ENCODE measurements at regions not wholly inside any gene's neighbourhood (a gene's known extent, or its start where the extent isn't known, plus 50 kb on each side); places are given as distances from the start of the nearest gene placed in this dataset.

- no peak for TF ChIP-seq SSRP1 (CRISPR knock-in tag; IDR thresholded peaks at IDR 0.05)
- ChIA-PET POLR2A (no interaction called here), CTCF (ENCODE audit: low intra/inter-chr PET ratio, low total read pairs) (no interaction called here)
- no peak for ATAC-seq
- no peak for DNase-seq (ENCODE audit: low spot score)
- intact Hi-C loops (cut with micrococcal nuclease; ENCODE audit: unreplicated experiment) (no loop called here), in situ Hi-C loops (cut with HindIII; ENCODE audit: extremely low pct_ligation_motif_present, low pct_unique_long_range_greater_than_20kb) (no loop called here)
- no peak overlapping the region for H3K4me2 ChIP-seq (ENCODE audit: low read depth, low read length)
- no peaks in the 10 kb centered on the region for H3K9me3 ChIP-seq (ENCODE audit: low read length)
- no TSS peak for BruUV-seq (replicated peaks)
- H2AFZ ChIP-seq (ENCODE audit: low read length): no peak overlapping the region
- H3K4me3 ChIP-seq (replicated peaks in 1 of 3; ENCODE audit: insufficient read depth in 1 of 3, low read depth in 2 of 3, low read length in 3 of 3): no peak overlapping the region
- H3K79me2 ChIP-seq (ENCODE audit: insufficient read depth, low read length): no peaks in the 10 kb centered on the region
- no peaks in the 10 kb centered on the region for H3K36me3 ChIP-seq (replicated peaks in 1 of 2; ENCODE audit: control insufficient read depth in 1 of 2, insufficient read depth in 2 of 2, low read length in 2 of 2)
- no peak overlapping the region for H3K27ac ChIP-seq (ENCODE audit: extremely low read length, insufficient read depth, low read length)
- peaks cover 2 to 21% of the 10 kb centered on the region in 2 experiments; a peak in 2 of 5 replicates for H3K27me3 ChIP-seq (ENCODE audit: control insufficient read depth in 1 of 2, insufficient read depth in 2 of 2, low read length in 2 of 2)
- no peak for FAIRE-seq
- H4K20me1 ChIP-seq (ENCODE audit: insufficient read depth, low read length): no peaks in the 10 kb centered on the region; the same call in 1 of the 2 replicates
- no peak overlapping the region for H3K9ac ChIP-seq (ENCODE audit: insufficient read depth, low read depth, low read length)
- no peaks in the 10 kb centered on the region for H3K4me1 ChIP-seq (ENCODE audit: insufficient read depth, low read length)
These were observed 267.8 kb downstream of the TNS1 start for GRCh38 chr2:217735034-217735433.

GRCh38 chr2:217733461-217733860 lies 269.3 kb downstream of the TNS1 start:
- no peak overlapping the region for H3K9ac ChIP-seq (ENCODE audit: insufficient read depth, low read depth, low read length)
- no peak overlapping the region for H3K27ac ChIP-seq (ENCODE audit: extremely low read length, insufficient read depth, low read length)
- no peak overlapping the region for H3K4me3 ChIP-seq (replicated peaks in 1 of 3; ENCODE audit: insufficient read depth in 1 of 3, low read depth in 2 of 3, low read length in 3 of 3)
- WGBS (ENCODE audit: low lambda C conversion rate): 16% methylated on average over 3 of the region's 3 CpGs
- no peaks in the 10 kb centered on the region for H3K79me2 ChIP-seq (ENCODE audit: insufficient read depth, low read length)
- in situ Hi-C loops (cut with HindIII; ENCODE audit: extremely low pct_ligation_motif_present, low pct_unique_long_range_greater_than_20kb): no loop called here
- no peaks in the 10 kb centered on the region for H3K9me3 ChIP-seq (ENCODE audit: low read length)
- no peaks in the 10 kb centered on the region; the same call in 1 of the 2 replicates for H4K20me1 ChIP-seq (ENCODE audit: insufficient read depth, low read length)
- H3K36me3 ChIP-seq (replicated peaks in 1 of 2; ENCODE audit: control insufficient read depth in 1 of 2, insufficient read depth in 2 of 2, low read length in 2 of 2): no peaks in the 10 kb centered on the region
- H3K4me2 ChIP-seq (ENCODE audit: low read depth, low read length): no peak overlapping the region
- ChIA-PET CTCF (ENCODE audit: low intra/inter-chr PET ratio, low total read pairs) (no interaction called here), POLR2A (no interaction called here)
- DNase-seq (ENCODE audit: low spot score) (no peak), ATAC-seq (no peak), FAIRE-seq (no peak)
- intact Hi-C loops (cut with micrococcal nuclease; ENCODE audit: unreplicated experiment): no loop called here
- no TSS peak for BruUV-seq (replicated peaks)
- H3K27me3 ChIP-seq (ENCODE audit: control insufficient read depth in 1 of 2, insufficient read depth in 2 of 2, low read length in 2 of 2): peaks cover 2 to 28% of the 10 kb centered on the region in 2 experiments; a peak in 2 of 5 replicates
- no peak overlapping the region for H2AFZ ChIP-seq (ENCODE audit: low read length)
- no peaks in the 10 kb centered on the region for H3K4me1 ChIP-seq (ENCODE audit: insufficient read depth, low read length)
- no peak for TF ChIP-seq JUNB (CRISPR knock-in tag; IDR thresholded peaks at IDR 0.05; ENCODE audit: borderline replicate concordance)
- no peak for TF ChIP-seq ZNF747 (CRISPR knock-in tag; IDR thresholded peaks at IDR 0.05; ENCODE audit: borderline replicate concordance)
- TF ChIP-seq THRA (CRISPR knock-in tag; IDR thresholded peaks at IDR 0.05; ENCODE audit: borderline replicate concordance): no peak
- no peak for TF ChIP-seq HNRNPK (IDR thresholded peaks at IDR 0.05; ENCODE audit: low read depth, low read length, poor library complexity, severe bottlenecking)
- no peak for TF ChIP-seq NONO (IDR thresholded peaks at IDR 0.05)
- no peak for TF ChIP-seq NONO (CRISPR knock-in tag; conservative IDR thresholded peaks at IDR 0.05)
- no peak for TF ChIP-seq ZNF879 (CRISPR knock-in tag; IDR thresholded peaks at IDR 0.05)
- TF ChIP-seq ZBTB34 (CRISPR knock-in tag; IDR thresholded peaks at IDR 0.05): no peak
- no peak for TF ChIP-seq E2F2 (CRISPR knock-in tag; IDR thresholded peaks at IDR 0.05; ENCODE audit: borderline replicate concordance)
- TF ChIP-seq NFIB (CRISPR knock-in tag; IDR thresholded peaks at IDR 0.05; ENCODE audit: borderline replicate concordance): no peak
- no peak for TF ChIP-seq SRY (CRISPR knock-in tag; IDR thresholded peaks at IDR 0.05)
- no peak for TF ChIP-seq MEIS1 (CRISPR knock-in tag; IDR thresholded peaks at IDR 0.05; ENCODE audit: borderline replicate concordance)
- TF ChIP-seq SRSF4 (IDR thresholded peaks at IDR 0.05; ENCODE audit: low read depth, low read length, poor library complexity, severe bottlenecking): no peak
- no peak for TF ChIP-seq DRAP1 (CRISPR knock-in tag; IDR thresholded peaks at IDR 0.05)
- no peak for TF ChIP-seq PRPF4 (IDR thresholded peaks at IDR 0.05; ENCODE audit: low read depth, low read length, poor library complexity, severe bottlenecking)
